ENCODE measurements at regions not wholly inside any gene's neighbourhood (a gene's known extent, or its start where the extent isn't known, plus 50 kb on each side); places are given as distances from the start of the nearest gene placed in this dataset.

DNA sequence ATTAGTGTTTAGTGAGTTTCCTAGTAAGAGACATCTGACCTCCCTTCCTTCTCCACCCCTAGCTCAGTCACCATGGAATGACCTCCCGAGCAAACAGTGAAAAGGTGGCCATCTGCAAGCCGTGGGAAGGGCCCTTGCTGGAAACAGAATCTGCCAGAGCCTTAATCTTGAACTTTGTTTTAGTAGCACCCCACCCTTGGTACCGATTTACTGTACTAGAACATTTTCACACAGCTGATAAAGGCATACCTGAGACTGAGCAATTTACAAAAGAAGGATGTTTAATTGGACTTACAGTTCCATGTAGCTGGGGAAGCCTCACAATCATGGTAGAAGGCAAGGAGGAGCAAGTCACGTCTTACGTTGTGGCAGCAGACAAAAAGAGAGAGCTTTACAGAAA, 655.8 kb downstream of the TSN start:
- no peak overlapping the region for H3K27ac ChIP-seq (ENCODE audit: low read depth, low read length)
- no peaks in the 10 kb centered on the region for H3K36me3 ChIP-seq (ENCODE audit: control insufficient read depth, low read length)
- H3K9me3 ChIP-seq (ENCODE audit: control insufficient read depth, insufficient read depth, low read length): no peaks in the 10 kb centered on the region
- H3K4me3 ChIP-seq (ENCODE audit: low read length): no peak overlapping the region
- TF ChIP-seq CTCF (IDR thresholded peaks at IDR 0.05; ENCODE audit: low read depth, low read length, poor library complexity, severe bottlenecking): no peak
- no peak for TF ChIP-seq EZH2phosphoT487 (IDR thresholded peaks at IDR 0.05; ENCODE audit: borderline replicate concordance, low read length)
- no peaks in the 10 kb centered on the region for H3F3A ChIP-seq (ENCODE audit: control insufficient read depth, insufficient read depth)
- H3K9me2 ChIP-seq (replicated peaks; ENCODE audit: control insufficient read depth, low read length): no peaks in the 10 kb centered on the region
- H3K4me2 ChIP-seq (ENCODE audit: low read length): no peak overlapping the region
- H4K20me1 ChIP-seq (ENCODE audit: control insufficient read depth, insufficient read depth, low read depth, low read length): no peaks in the 10 kb centered on the region
- no peaks in the 10 kb centered on the region for H3K79me2 ChIP-seq (ENCODE audit: control insufficient read depth, low read length)
- H3K27me3 ChIP-seq (ENCODE audit: control insufficient read depth, low read length): no peaks in the 10 kb centered on the region
- H3K4me1 ChIP-seq (ENCODE audit: control insufficient read depth, low read length): no peaks in the 10 kb centered on the region

GRCh38 chr2:122412360-122412759, 656.9 kb downstream of the TSN start:
- Histone ChIP-seq H3K9me2 (replicated peaks; ENCODE audit: control insufficient read depth, low read length) (no peaks in the 10 kb centered on the region), H3K27me3 (ENCODE audit: control insufficient read depth, low read length) (no peaks in the 10 kb centered on the region), H3K4me1 (ENCODE audit: control insufficient read depth, low read length) (no peaks in the 10 kb centered on the region), H3K4me2 (ENCODE audit: low read length) (no peak overlapping the region), H3F3A (ENCODE audit: control insufficient read depth, insufficient read depth) (no peaks in the 10 kb centered on the region), H3K79me2 (ENCODE audit: control insufficient read depth, low read length) (no peaks in the 10 kb centered on the region), H3K9me3 (ENCODE audit: control insufficient read depth, insufficient read depth, low read length) (no peaks in the 10 kb centered on the region), H3K4me3 (ENCODE audit: low read length) (no peak overlapping the region), H3K27ac (ENCODE audit: low read depth, low read length) (no peak overlapping the region), H4K20me1 (ENCODE audit: control insufficient read depth, insufficient read depth, low read depth, low read length) (no peaks in the 10 kb centered on the region), H3K36me3 (ENCODE audit: control insufficient read depth, low read length) (no peaks in the 10 kb centered on the region)
- TF ChIP-seq EZH2phosphoT487 (IDR thresholded peaks at IDR 0.05; ENCODE audit: borderline replicate concordance, low read length): no peak
- no peak for TF ChIP-seq CTCF (IDR thresholded peaks at IDR 0.05; ENCODE audit: low read depth, low read length, poor library complexity, severe bottlenecking)

GRCh38 chr2:122414902-122415301, 659.5 kb downstream of the TSN start:
- Histone ChIP-seq H4K20me1 (ENCODE audit: control insufficient read depth, insufficient read depth, low read depth, low read length) (no peaks in the 10 kb centered on the region), H3K4me2 (ENCODE audit: low read length) (no peak overlapping the region), H3K9me2 (replicated peaks; ENCODE audit: control insufficient read depth, low read length) (no peaks in the 10 kb centered on the region), H3K79me2 (ENCODE audit: control insufficient read depth, low read length) (no peaks in the 10 kb centered on the region), H3K36me3 (ENCODE audit: control insufficient read depth, low read length) (no peaks in the 10 kb centered on the region), H3K27me3 (ENCODE audit: control insufficient read depth, low read length) (no peaks in the 10 kb centered on the region), H3K9me3 (ENCODE audit: control insufficient read depth, insufficient read depth, low read length) (no peaks in the 10 kb centered on the region), H3K27ac (ENCODE audit: low read depth, low read length) (no peak overlapping the region), H3F3A (ENCODE audit: control insufficient read depth, insufficient read depth) (no peaks in the 10 kb centered on the region), H3K4me1 (ENCODE audit: control insufficient read depth, low read length) (no peaks in the 10 kb centered on the region), H3K4me3 (ENCODE audit: low read length) (no peak overlapping the region)
- TF ChIP-seq CTCF (IDR thresholded peaks at IDR 0.05; ENCODE audit: low read depth, low read length, poor library complexity, severe bottlenecking) (no peak), EZH2phosphoT487 (IDR thresholded peaks at IDR 0.05; ENCODE audit: borderline replicate concordance, low read length) (no peak)

GRCh38 chr2:122417114-122417513, 661.7 kb downstream of the TSN start:
- TF ChIP-seq CTCF (IDR thresholded peaks at IDR 0.05; ENCODE audit: low read depth, low read length, poor library complexity, severe bottlenecking) (no peak), EZH2phosphoT487 (IDR thresholded peaks at IDR 0.05; ENCODE audit: borderline replicate concordance, low read length) (no peak)
- H3K9me3 ChIP-seq (ENCODE audit: control insufficient read depth, insufficient read depth, low read length): no peaks in the 10 kb centered on the region
- H4K20me1 ChIP-seq (ENCODE audit: control insufficient read depth, insufficient read depth, low read depth, low read length): no peaks in the 10 kb centered on the region
- H3F3A ChIP-seq (ENCODE audit: control insufficient read depth, insufficient read depth): no peaks in the 10 kb centered on the region
- no peaks in the 10 kb centered on the region for H3K9me2 ChIP-seq (replicated peaks; ENCODE audit: control insufficient read depth, low read length)
- H3K79me2 ChIP-seq (ENCODE audit: control insufficient read depth, low read length): no peaks in the 10 kb centered on the region
- H3K27ac ChIP-seq (ENCODE audit: low read depth, low read length): no peak overlapping the region
- no peak overlapping the region for H3K4me3 ChIP-seq (ENCODE audit: low read length)
- H3K4me2 ChIP-seq (ENCODE audit: low read length): no peak overlapping the region
- no peaks in the 10 kb centered on the region for H3K4me1 ChIP-seq (ENCODE audit: control insufficient read depth, low read length)
- H3K36me3 ChIP-seq (ENCODE audit: control insufficient read depth, low read length): no peaks in the 10 kb centered on the region
- H3K27me3 ChIP-seq (ENCODE audit: control insufficient read depth, low read length): no peaks in the 10 kb centered on the region
